ENCODE measurements at regions not wholly inside any gene's neighbourhood (a gene's known extent, or its start where the extent isn't known, plus 50 kb on each side); places are given as distances from the start of the nearest gene placed in this dataset.
"Not testable (repeated sequence)": the region's sequence is repeated elsewhere in the genome, so short reads cannot be mapped to it uniquely, and the experiment has no call there.

DNA sequence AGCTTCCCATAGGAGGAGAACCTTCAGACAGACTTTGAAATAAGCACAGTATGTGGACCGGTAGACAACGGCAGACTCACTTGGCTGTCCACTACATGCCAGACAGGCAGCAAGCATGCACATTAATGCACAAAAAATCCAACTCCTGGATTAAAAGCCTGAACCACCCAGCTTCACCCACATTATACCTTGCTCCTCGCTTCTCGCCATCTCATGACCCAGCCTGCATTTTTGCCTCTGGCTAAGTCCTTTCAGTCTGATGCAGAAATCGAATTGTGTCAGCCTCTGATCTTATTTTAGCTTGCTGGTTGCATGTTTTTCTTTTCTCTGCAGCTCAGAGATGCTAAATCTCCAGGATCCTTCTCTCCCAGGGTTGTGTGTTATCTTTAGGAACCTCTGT lies 358.7 kb downstream of the RFC3 start:
- no peak for TF ChIP-seq CTCF (IDR thresholded peaks at IDR 0.05; ENCODE audit: unreplicated experiment)
- Mint-ChIP-seq H3K9me3 (ENCODE audit: unreplicated experiment) (no peaks in the 10 kb centered on the region), H3K27ac (ENCODE audit: low read depth, unreplicated experiment) (no peak overlapping the region), H3K36me3 (ENCODE audit: insufficient read depth, unreplicated experiment) (no peaks in the 10 kb centered on the region), H3K4me1 (ENCODE audit: insufficient read depth, unreplicated experiment) (peaks cover 7% of the 10 kb centered on the region), H3K4me3 (ENCODE audit: unreplicated experiment) (no peak overlapping the region), H3K27me3 (ENCODE audit: insufficient read depth, unreplicated experiment) (no peaks in the 10 kb centered on the region)
- DNase-seq (ENCODE audit: unreplicated experiment) = no peak
- BruUV-seq (replicated peaks) = no TSS peak
- intact Hi-C loops (cut with micrococcal nuclease) = no loop called here
- CTCF ChIA-PET = interaction anchor here (0.6 to 1.3 kb wide), 3 partner anchors 20 to 797 kb away, joined by 3 to 5 read pairs (median 3); no protein-coding TSS in a partner anchor
- POLR2A ChIA-PET = interaction anchor here (0.7 to 1.8 kb wide), 3 partner anchors 23 to 767 kb away, joined by 3 to 4 read pairs (median 3); no protein-coding TSS in a partner anchor

- ChIA-PET POLR2A (no interaction called here), CTCF (no interaction called here)
- H3K36me3 Mint-ChIP-seq (ENCODE audit: insufficient read depth, unreplicated experiment) = no peaks in the 10 kb centered on the region
- no peak overlapping the region for H3K27ac Mint-ChIP-seq (ENCODE audit: low read depth, unreplicated experiment)
- H3K4me1 Mint-ChIP-seq (ENCODE audit: insufficient read depth, unreplicated experiment) = peaks cover 7% of the 10 kb centered on the region
- no TSS peak for BruUV-seq (replicated peaks)
- no peak for DNase-seq (ENCODE audit: unreplicated experiment)
- intact Hi-C loops (cut with micrococcal nuclease) = no loop called here
- no peak for TF ChIP-seq CTCF (IDR thresholded peaks at IDR 0.05; ENCODE audit: unreplicated experiment)
- H3K9me3 Mint-ChIP-seq (ENCODE audit: unreplicated experiment) = no peaks in the 10 kb centered on the region
- H3K27me3 Mint-ChIP-seq (ENCODE audit: insufficient read depth, unreplicated experiment) = no peaks in the 10 kb centered on the region
- no peak overlapping the region for H3K4me3 Mint-ChIP-seq (ENCODE audit: unreplicated experiment)
These were observed 361.5 kb downstream of the RFC3 start for GRCh38 chr13:34179481-34179880.

DNA sequence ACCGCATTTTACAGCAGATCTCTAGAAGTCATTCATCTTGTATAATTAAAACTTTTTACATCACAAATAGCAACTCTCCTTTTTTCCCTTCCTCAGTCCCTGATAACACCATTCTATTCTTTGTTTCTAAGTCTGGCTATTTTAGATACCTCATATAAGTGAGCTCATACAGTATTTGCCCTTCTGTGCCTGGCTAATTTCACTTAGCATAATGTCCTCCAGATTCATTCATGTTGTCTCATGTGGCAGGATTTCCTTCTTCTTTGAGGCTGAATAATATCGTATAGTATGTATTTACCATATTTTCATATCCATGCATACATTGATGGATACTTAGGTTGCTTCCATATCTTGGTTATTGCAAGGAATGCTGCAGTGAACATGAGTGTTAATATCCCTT lies 362.0 kb downstream of the RFC3 start:
- H3K4me1 Mint-ChIP-seq (ENCODE audit: insufficient read depth, unreplicated experiment) = peaks cover 7% of the 10 kb centered on the region
- no peak overlapping the region for H3K27ac Mint-ChIP-seq (ENCODE audit: low read depth, unreplicated experiment)
- ChIA-PET CTCF (no interaction called here), POLR2A (no interaction called here)
- no peak for DNase-seq (ENCODE audit: unreplicated experiment)
- intact Hi-C loops (cut with micrococcal nuclease) = no loop called here
- no peak for TF ChIP-seq CTCF (IDR thresholded peaks at IDR 0.05; ENCODE audit: unreplicated experiment)
- no peaks in the 10 kb centered on the region for H3K9me3 Mint-ChIP-seq (ENCODE audit: unreplicated experiment)
- no peaks in the 10 kb centered on the region for H3K36me3 Mint-ChIP-seq (ENCODE audit: insufficient read depth, unreplicated experiment)
- BruUV-seq (replicated peaks) = no TSS peak
- H3K4me3 Mint-ChIP-seq (ENCODE audit: unreplicated experiment) = no peak overlapping the region
- H3K27me3 Mint-ChIP-seq (ENCODE audit: insufficient read depth, unreplicated experiment) = no peaks in the 10 kb centered on the region

GRCh38 chr13:34181256-34181655 lies 363.3 kb downstream of the RFC3 start:
- CTCF ChIA-PET; BruUV-seq (replicated peaks); POLR2A ChIA-PET; intact Hi-C loops (cut with micrococcal nuclease); H3K27ac Mint-ChIP-seq (ENCODE audit: low read depth, unreplicated experiment); H3K9me3 Mint-ChIP-seq (ENCODE audit: unreplicated experiment); H3K27me3 Mint-ChIP-seq (ENCODE audit: insufficient read depth, unreplicated experiment); H3K4me1 Mint-ChIP-seq (ENCODE audit: insufficient read depth, unreplicated experiment); DNase-seq (ENCODE audit: unreplicated experiment); H3K4me3 Mint-ChIP-seq (ENCODE audit: unreplicated experiment); H3K36me3 Mint-ChIP-seq (ENCODE audit: insufficient read depth, unreplicated experiment): not testable (repeated sequence)

DNA sequence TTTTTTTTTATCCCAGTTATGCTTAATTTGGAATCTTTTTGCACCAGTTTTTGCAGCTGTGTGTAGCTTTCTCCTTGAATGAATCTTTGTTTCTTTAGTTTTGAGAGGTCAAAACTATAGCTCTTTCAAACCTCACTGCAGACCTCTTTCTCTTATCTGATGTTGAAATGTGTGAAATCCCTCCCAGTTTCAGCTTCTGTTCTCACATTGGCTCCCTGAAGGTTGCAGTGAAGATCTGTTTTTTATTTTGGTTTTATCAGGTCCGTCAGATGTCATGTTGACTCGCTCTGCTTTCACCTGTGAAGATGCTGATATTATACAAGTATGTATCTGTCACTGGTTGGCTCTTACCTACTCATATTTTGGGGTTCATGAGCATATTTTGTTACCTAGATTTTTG lies 372.0 kb downstream of the RFC3 start:
- no peaks in the 10 kb centered on the region for H3K4me1 Mint-ChIP-seq (ENCODE audit: insufficient read depth, unreplicated experiment)
- no peak for DNase-seq (ENCODE audit: unreplicated experiment)
- no peaks in the 10 kb centered on the region for H3K27me3 Mint-ChIP-seq (ENCODE audit: insufficient read depth, unreplicated experiment)
- H3K4me3 Mint-ChIP-seq (ENCODE audit: unreplicated experiment) = no peak overlapping the region
- H3K27ac Mint-ChIP-seq (ENCODE audit: low read depth, unreplicated experiment) = no peak overlapping the region
- H3K36me3 Mint-ChIP-seq (ENCODE audit: insufficient read depth, unreplicated experiment) = no peaks in the 10 kb centered on the region
- intact Hi-C loops (cut with micrococcal nuclease) = no loop called here
- no TSS peak for BruUV-seq (replicated peaks)
- H3K9me3 Mint-ChIP-seq (ENCODE audit: unreplicated experiment) = peaks cover 8% of the 10 kb centered on the region
- CTCF ChIA-PET = interaction anchor here (0.7 kb wide), 1 partner anchor 197 kb away, joined by 6 read pairs; no protein-coding TSS in a partner anchor
- no peak for TF ChIP-seq CTCF (IDR thresholded peaks at IDR 0.05; ENCODE audit: unreplicated experiment)
- POLR2A ChIA-PET = interaction anchor here (0.7 kb wide), 1 partner anchor 74 kb away, joined by 3 read pairs; no protein-coding TSS in a partner anchor

Data from MCF 10A (cell line).